Transverse colon (tissue), 4 donors: ENCODE measurements at regions not wholly inside any gene's neighbourhood (a gene's known extent, or its start where the extent isn't known, plus 50 kb on each side); places are given as distances from the start of the nearest gene placed in this dataset.

Source experiments
- DNase-seq: peaks from one replicate; pipeline ENCODE4 v3.0.0-alpha.2; 2019
- H3K27ac ChIP-seq, 4 donors: fragments of 200-600 bp; sonication (generic); 2 replicates each; pipeline ENCODE4 v1.5.1; 2016 to 2018; ENCODE audit warnings: inconsistent platforms in 4 of 4
- H3K27me3 ChIP-seq: fragments of 200-600 bp; sonication (generic); 2 replicates; pipeline ENCODE4 v1.5.1; 2017; ENCODE audit warnings: inconsistent platforms
- H3K36me3 ChIP-seq, 4 donors: fragments of 200-600 bp; sonication (generic); 2 replicates each; pipeline ENCODE4 v1.5.1; 2017 to 2019; ENCODE audit warnings: inconsistent platforms in 4 of 4
- H3K4me1 ChIP-seq, 4 donors: fragments of 200-600 bp; sonication (generic); 2 replicates each; pipeline ENCODE4 v1.5.1; 2017 to 2020; ENCODE audit warnings: inconsistent platforms in 4 of 4
- H3K4me3 ChIP-seq, 4 donors: fragments of 200-600 bp; sonication (generic); 1 replicate in 1 of 4; 2 replicates in 3 of 4; pipeline versions ENCODE4 v1.5.1 to v1.6.1; 2017 to 2019; ENCODE audit warnings: inconsistent platforms in 4 of 4
- H3K9me3 ChIP-seq, 2 donors: fragments of 200-600 bp; sonication (generic); 2 replicates each; pipeline ENCODE4 v1.5.1; 2017 to 2019; ENCODE audit warnings: inconsistent platforms in 2 of 2
- CTCF ChIP-seq, 5 experiments: fragments of 200-600 bp in 3 of 5; fragments of 450-650 bp in 2 of 5; sonication (generic) in 3 of 5; IDR thresholded peaks; 1 replicate in 2 of 5; 2 replicates in 3 of 5; pipeline ENCODE4 v1.5.1; 2016 to 2017; ENCODE audit warnings: antibody characterized with exemption in 5 of 5, inconsistent platforms in 3 of 5, mild to moderate bottlenecking in 2 of 5, moderate library complexity in 1 of 5
- EP300 ChIP-seq: sonication (generic); formaldehyde crosslinking; IDR thresholded peaks from one replicate; pipeline ENCODE4 v1.6.1; 2017; ENCODE audit warnings: antibody characterized with exemption, low read depth
- POLR2A ChIP-seq: fragments of 450-650 bp; IDR thresholded peaks from one replicate; pipeline ENCODE4 v1.6.1; 2016; ENCODE audit warnings: antibody characterized with exemption, mild to moderate bottlenecking, moderate library complexity
- POLR2AphosphoS5 ChIP-seq, 3 donors: sonication (generic); formaldehyde crosslinking; IDR thresholded peaks; one replicate each; pipeline ENCODE4 v1.6.1; 2016; ENCODE audit warnings: antibody characterized with exemption in 3 of 3
- WGBS, 2 donors: methylation state at CpG; one replicate each; pipeline ENCODE4 v1.1.5; 2018; ENCODE audit warnings: low coverage in 1 of 2; 5-methylcytosine and 5-hydroxymethylcytosine counted together
- in situ Hi-C, 4 donors: fragments of 200-750 bp; cut with MboI; loops; one replicate each; pipeline versions ENCODE4 v1.15.0 to v1.15.1; 2017; ENCODE audit warnings: low sequenced_read_pairs in 3 of 4, low pct_ligation_motif_present in 1 of 4, low pct_unique_long_range_greater_than_20kb in 1 of 4
- intact Hi-C: fragments of 100-400 bp; cut with DNase I; formaldehyde crosslinking; loops from one replicate; pipeline ENCODE4 v1.15.1; 2023; ENCODE audit warnings: low total_unique reads

DNA sequence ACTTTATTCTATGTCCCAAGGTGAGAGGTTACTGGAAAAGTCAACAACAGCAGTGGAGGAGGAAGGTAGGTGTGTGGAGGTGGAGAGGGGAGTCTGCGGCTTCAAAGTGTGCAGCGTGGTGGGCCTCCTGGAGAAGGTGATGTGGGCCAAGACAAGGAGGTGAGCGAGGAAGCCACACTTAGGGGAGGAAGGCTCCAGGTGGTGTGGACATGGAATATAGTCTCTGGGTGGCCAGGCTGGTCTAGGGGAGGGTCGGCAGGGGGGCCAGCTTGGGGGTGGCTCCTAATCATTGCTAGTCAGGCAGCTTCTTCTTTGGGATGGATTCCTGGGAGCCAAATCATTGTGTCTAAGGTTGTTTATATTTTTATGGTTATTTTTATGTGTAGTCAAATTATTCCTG lies 111.5 kb upstream of the CDH4 start:
- peaks cover 0 to 5% of the 10 kb centered on the region in 2 donors for H3K9me3 ChIP-seq
- H3K27me3 ChIP-seq, result no peaks in the 10 kb centered on the region
- H3K36me3 ChIP-seq, result no peaks in the 10 kb centered on the region
- intact Hi-C loops (no loop called here), in situ Hi-C loops (no loop called here)
- DNase-seq, result no peak
- H3K4me3 ChIP-seq, result no peak overlapping the region
- 77 to 100% methylated on average over 1 to 4 of the region's 4 CpGs for WGBS, 2 donors
- H3K4me1 ChIP-seq, result no peaks in the 10 kb centered on the region
- TF ChIP-seq EP300 (no peak), CTCF (IDR thresholded peaks at IDR 0.05) (no peak), POLR2A (no peak), POLR2AphosphoS5 (IDR thresholded peaks at IDR 0.05) (no peak)
- H3K27ac ChIP-seq, result no peak overlapping the region

- in situ Hi-C loops (no loop called here), intact Hi-C loops (no loop called here)
- Histone ChIP-seq H3K27me3 (peaks cover 5% of the 10 kb centered on the region), H3K27ac (no peak overlapping the region), H3K36me3 (no peaks in the 10 kb centered on the region), H3K4me3 (no peak overlapping the region), H3K9me3 (peaks cover 0 to 5% of the 10 kb centered on the region in 2 donors), H3K4me1 (no peaks in the 10 kb centered on the region)
- 58 to 100% methylated on average over 1 to 4 of the region's 4 CpGs for WGBS, 2 donors
- no peak for TF ChIP-seq EP300
- TF ChIP-seq CTCF (IDR thresholded peaks at IDR 0.05), result no peak
- no peak for TF ChIP-seq POLR2A
- TF ChIP-seq POLR2AphosphoS5 (IDR thresholded peaks at IDR 0.05), result no peak
- DNase-seq, result no peak
These were observed 106.0 kb upstream of the CDH4 start for GRCh38 chr20:61146023-61146422.

DNA sequence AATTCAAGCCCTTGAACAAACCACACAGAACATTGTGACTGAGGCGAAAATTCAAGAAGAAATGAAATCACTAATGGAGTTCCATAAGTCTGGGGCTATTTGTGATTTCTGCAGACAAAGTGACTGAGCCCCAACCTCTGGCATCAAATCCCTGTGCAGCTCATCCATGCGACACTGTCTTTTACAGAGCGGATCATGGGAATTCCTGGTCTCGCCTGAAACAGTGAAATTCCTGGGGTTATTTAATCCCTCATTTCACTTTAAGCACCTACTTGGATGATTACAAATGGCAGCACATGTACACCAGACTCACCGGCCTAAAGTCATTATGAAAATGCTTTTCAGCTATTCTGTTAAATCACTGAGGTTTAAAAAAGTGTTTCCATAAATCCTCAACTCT lies 102.4 kb upstream of the CDH4 start:
- 71 to 77% methylated on average over 5 of the region's 5 CpGs for WGBS, 2 donors

GRCh38 chr20:61157301-61157700 lies 94.8 kb upstream of the CDH4 start:
- in situ Hi-C loops, result no loop called here
- intact Hi-C loops, result no loop called here

More for the DNA sequence above, 102.4 kb upstream of the CDH4 start:
- Histone ChIP-seq H3K4me1 (no peaks in the 10 kb centered on the region), H3K9me3 (peaks cover 0 to 5% of the 10 kb centered on the region in 2 donors), H3K27me3 (peaks cover 5% of the 10 kb centered on the region), H3K36me3 (no peaks in the 10 kb centered on the region), H3K4me3 (no peak overlapping the region), H3K27ac (no peak overlapping the region)
- intact Hi-C loops (no loop called here), in situ Hi-C loops (no loop called here)
- DNase-seq, result no peak
- TF ChIP-seq CTCF (IDR thresholded peaks at IDR 0.05) (no peak), POLR2AphosphoS5 (IDR thresholded peaks at IDR 0.05) (no peak), POLR2A (no peak), EP300 (no peak)

More at GRCh38 chr20:61157301-61157700, 94.8 kb upstream of the CDH4 start:
- Histone ChIP-seq H3K4me3 (no peak overlapping the region), H3K4me1 (no peaks in the 10 kb centered on the region), H3K36me3 (no peaks in the 10 kb centered on the region), H3K27me3 (no peaks in the 10 kb centered on the region), H3K9me3 (no peaks in the 10 kb centered on the region), H3K27ac (no peak overlapping the region)
- DNase-seq, result no peak
- 89% methylated on average over 8 of the region's 8 CpGs; no CpG with 5 or more reads in 1 of the 2 donors for WGBS, 2 donors
- no peak for TF ChIP-seq CTCF (IDR thresholded peaks at IDR 0.05)
- no peak for TF ChIP-seq POLR2AphosphoS5 (IDR thresholded peaks at IDR 0.05)
- no peak for TF ChIP-seq POLR2A
- no peak for TF ChIP-seq EP300
